Spleen (tissue), 11 donors: ENCODE measurements at regions not wholly inside any gene's neighbourhood (a gene's known extent, or its start where the extent isn't known, plus 50 kb on each side); places are given as distances from the start of the nearest gene placed in this dataset.

Experiments
- DNase-seq: peaks from one replicate; pipeline ENCODE4 v3.0.0-alpha.2; 2020
- H3K27ac ChIP-seq, 8 donors: fragments of 200-600 bp; sonication (generic) in 7 of 8; 1 replicate in 4 of 8; 2 replicates in 4 of 8; pipeline versions ENCODE4 v1.5.0 to v1.8.0; 2016 to 2021; ENCODE audit warnings: inconsistent platforms in 4 of 8, mild to moderate bottlenecking in 4 of 8, moderate library complexity in 1 of 8
- H3K27me3 ChIP-seq, 7 donors: fragments of 200-600 bp; sonication (generic) in 6 of 7; replicated peaks in 1 of 7; 1 replicate in 4 of 7; 2 replicates in 3 of 7; pipeline versions ENCODE4 v1.5.0 to v1.8.0; 2016 to 2021; ENCODE audit warnings: inconsistent platforms in 3 of 7, mild to moderate bottlenecking in 1 of 7
- H3K36me3 ChIP-seq, 6 donors: fragments of 200-600 bp; sonication (generic) in 5 of 6; 1 replicate in 4 of 6; 2 replicates in 2 of 6; pipeline versions ENCODE4 v1.5.0 to v1.8.0; 2016 to 2021; ENCODE audit warnings: inconsistent platforms in 2 of 6
- H3K4me1 ChIP-seq, 6 donors: fragments of 200-600 bp; sonication (generic) in 5 of 6; 1 replicate in 3 of 6; 2 replicates in 3 of 6; pipeline versions ENCODE4 v1.5.0 to v1.8.0; 2016 to 2021; ENCODE audit warnings: inconsistent platforms in 3 of 6
- H3K4me3 ChIP-seq, 8 donors: fragments of 200-600 bp; sonication (generic) in 7 of 8; 1 replicate in 4 of 8; 2 replicates in 4 of 8; pipeline versions ENCODE4 v1.5.0 to v1.8.0; 2016 to 2021; ENCODE audit warnings: inconsistent platforms in 4 of 8, mild to moderate bottlenecking in 4 of 8, moderate library complexity in 2 of 8
- H3K9me3 ChIP-seq, 8 donors: fragments of 200-600 bp; sonication (generic) in 7 of 8; 1 replicate in 4 of 8; 2 replicates in 4 of 8; pipeline versions ENCODE4 v1.5.0 to v1.8.0; 2016 to 2021; ENCODE audit warnings: inconsistent platforms in 4 of 8
- POLR2A ChIP-seq, 3 donors: fragments of 450-650 bp; IDR thresholded peaks; one replicate each; pipeline ENCODE4 v1.5.1; 2017; ENCODE audit warnings: antibody characterized with exemption in 3 of 3, mild to moderate bottlenecking in 1 of 3
- POLR2AphosphoS5 ChIP-seq, 3 donors: sonication (generic); formaldehyde crosslinking; IDR thresholded peaks; one replicate each; pipeline ENCODE4 v1.5.1; 2017; ENCODE audit warnings: antibody characterized with exemption in 3 of 3
- WGBS, 5 donors: extraction: QIAGEN DNeasy Blood & Tissue Kit in 3 of 5; methylation state at CpG; one replicate each; pipeline versions ENCODE4 v1.1.5 to v1.1.7; 2013 to 2018; 5-methylcytosine and 5-hydroxymethylcytosine counted together
- intact Hi-C: fragments of 100-400 bp; cut with DNase I; formaldehyde crosslinking; loops from one replicate; pipeline ENCODE4 v1.15.0; 2023; ENCODE audit warnings: low total_unique reads
- TF ChIP-seq, protein P1 (sequence below), 11 experiments: fragments of 200-600 bp in 7 of 11; fragments of 450-650 bp in 4 of 11; sonication (generic) in 4 of 11; IDR thresholded peaks in 8 of 11; conservative IDR thresholded peaks in 3 of 11; 1 replicate in 7 of 11; 2 replicates in 4 of 11; pipeline versions ENCODE4 v1.4.0 to v1.8.0; 2016 to 2021; ENCODE audit warnings: antibody characterized with exemption in 11 of 11, inconsistent platforms in 4 of 11, mild to moderate bottlenecking in 1 of 11
- donor health status: healthy with polysubstance abuse.
- donor health status: DM: no; HTN: no; CAD: no; lungs with moderate emphysema.
- donor health status: DM: no; HTN: no; CAD: no.
- donor health status: Bipolar disorder and iron deficiency.
- donor health status: healthy.
- donor health status: DM: no; HTN: no; CAD: no.
- donor health status: DM: yes; HTN: yes; CAD: no.

DNA sequence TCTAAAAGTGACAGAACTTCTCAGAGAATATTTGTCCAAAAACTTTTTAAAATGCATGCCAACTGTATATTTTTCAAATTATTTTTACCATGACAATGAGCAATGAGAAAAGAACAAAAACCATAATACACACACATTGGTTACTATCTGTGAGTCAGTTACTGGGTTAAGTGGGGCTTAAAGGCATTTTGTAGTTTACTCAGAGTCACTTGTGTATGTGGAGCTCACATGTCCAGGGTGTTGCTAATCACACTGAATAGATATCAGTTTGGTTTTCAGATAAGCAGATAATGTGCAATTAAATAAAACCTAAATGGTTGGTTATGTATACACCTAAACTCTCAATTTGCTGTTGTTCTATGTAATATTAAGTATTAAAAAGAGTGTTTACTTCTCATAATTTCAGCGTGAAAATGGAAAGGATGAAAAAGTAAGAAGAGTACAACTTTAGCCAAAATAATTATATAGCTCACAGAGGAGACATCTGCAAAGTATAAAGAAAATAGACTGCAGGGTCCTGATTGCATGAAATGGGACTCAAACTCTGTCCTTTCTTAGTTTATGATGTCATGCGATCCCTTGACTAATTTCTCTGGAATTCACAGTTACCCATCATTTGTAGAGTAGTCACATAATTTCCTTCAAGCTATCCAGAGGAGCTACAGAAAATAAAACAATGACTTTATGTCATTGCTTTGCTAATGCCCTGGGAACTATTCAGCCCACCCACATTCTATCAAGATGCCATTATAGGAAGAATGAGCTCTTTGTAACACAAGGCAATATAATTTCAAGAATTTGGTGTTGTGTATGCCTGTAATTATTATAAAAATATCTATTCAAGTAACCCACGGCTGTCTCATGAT, 388.0 kb upstream of the ZNF608 start:
- no peaks in the 10 kb centered on the region for H3K36me3 ChIP-seq
- WGBS, 5 donors: 85 to 92% (median 88%) methylated on average over 3 of the region's 3 CpGs
- DNase-seq: no peak
- intact Hi-C loops: no loop called here
- H3K27ac ChIP-seq: no peak overlapping the region
- no peaks in the 10 kb centered on the region for H3K27me3 ChIP-seq
- no peaks in the 10 kb centered on the region for H3K9me3 ChIP-seq
- no peaks in the 10 kb centered on the region for H3K4me1 ChIP-seq
- no peak for TF ChIP-seq POLR2A (IDR thresholded peaks at IDR 0.05)
- no peak for TF ChIP-seq POLR2AphosphoS5 (IDR thresholded peaks at IDR 0.05)
- TF ChIP-seq, protein P1, sequence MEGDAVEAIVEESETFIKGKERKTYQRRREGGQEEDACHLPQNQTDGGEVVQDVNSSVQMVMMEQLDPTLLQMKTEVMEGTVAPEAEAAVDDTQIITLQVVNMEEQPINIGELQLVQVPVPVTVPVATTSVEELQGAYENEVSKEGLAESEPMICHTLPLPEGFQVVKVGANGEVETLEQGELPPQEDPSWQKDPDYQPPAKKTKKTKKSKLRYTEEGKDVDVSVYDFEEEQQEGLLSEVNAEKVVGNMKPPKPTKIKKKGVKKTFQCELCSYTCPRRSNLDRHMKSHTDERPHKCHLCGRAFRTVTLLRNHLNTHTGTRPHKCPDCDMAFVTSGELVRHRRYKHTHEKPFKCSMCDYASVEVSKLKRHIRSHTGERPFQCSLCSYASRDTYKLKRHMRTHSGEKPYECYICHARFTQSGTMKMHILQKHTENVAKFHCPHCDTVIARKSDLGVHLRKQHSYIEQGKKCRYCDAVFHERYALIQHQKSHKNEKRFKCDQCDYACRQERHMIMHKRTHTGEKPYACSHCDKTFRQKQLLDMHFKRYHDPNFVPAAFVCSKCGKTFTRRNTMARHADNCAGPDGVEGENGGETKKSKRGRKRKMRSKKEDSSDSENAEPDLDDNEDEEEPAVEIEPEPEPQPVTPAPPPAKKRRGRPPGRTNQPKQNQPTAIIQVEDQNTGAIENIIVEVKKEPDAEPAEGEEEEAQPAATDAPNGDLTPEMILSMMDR (IDR thresholded peaks at IDR 0.05 in 8 of 11, conservative IDR thresholded peaks at IDR 0.05 in 3 of 11): no peak
- no peak overlapping the region for H3K4me3 ChIP-seq

DNA sequence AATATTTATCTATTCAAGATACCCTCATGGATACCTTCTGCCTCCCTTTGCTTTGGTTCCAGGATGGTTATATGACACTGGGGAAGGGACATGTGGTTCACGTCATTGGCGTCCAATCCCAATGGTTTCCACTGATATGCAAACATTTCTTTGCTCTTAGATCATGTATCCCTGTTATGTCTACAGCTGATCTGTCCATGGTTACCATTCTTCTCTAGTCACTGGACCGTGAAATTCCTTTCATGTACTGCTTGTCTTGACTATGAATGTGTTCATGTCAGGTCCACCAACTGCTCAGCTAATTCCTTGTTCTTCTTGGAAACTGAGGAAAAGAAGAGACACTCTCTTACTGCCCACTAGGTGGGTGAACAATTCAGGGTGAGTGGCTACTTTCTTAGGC, 391.1 kb upstream of the ZNF608 start:
- Histone ChIP-seq H3K4me1 (no peaks in the 10 kb centered on the region), H3K9me3 (no peaks in the 10 kb centered on the region), H3K4me3 (no peak overlapping the region), H3K36me3 (no peaks in the 10 kb centered on the region), H3K27me3 (no peaks in the 10 kb centered on the region), H3K27ac (no peak overlapping the region)
- intact Hi-C loops: no loop called here
- TF ChIP-seq POLR2AphosphoS5 (IDR thresholded peaks at IDR 0.05) (no peak), POLR2A (IDR thresholded peaks at IDR 0.05) (no peak)
- TF ChIP-seq, protein P1 (IDR thresholded peaks at IDR 0.05 in 8 of 11, conservative IDR thresholded peaks at IDR 0.05 in 3 of 11): no peak
- WGBS, 5 donors: 76 to 97% (median 95%) methylated on average over 3 of the region's 3 CpGs
- no peak for DNase-seq

DNA sequence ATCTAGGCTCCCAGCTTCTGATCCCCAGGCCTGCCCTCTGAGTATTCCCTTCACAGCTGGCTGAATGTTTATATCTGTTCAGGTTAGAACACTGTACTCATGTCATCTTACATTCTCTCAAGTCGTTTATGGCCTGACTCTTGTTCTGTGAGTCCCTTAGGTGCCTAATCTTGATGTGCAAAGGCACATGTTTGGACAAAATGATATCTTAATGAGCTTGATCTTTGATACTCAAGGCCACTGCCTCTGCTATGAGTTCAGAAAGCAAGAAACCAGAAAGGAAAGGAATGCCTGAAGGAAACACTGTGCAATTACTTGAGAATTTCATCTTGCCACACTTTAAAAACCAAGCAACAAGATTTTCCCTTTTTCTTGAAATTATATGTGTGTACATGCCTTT, 391.8 kb upstream of the ZNF608 start:
- Histone ChIP-seq H3K9me3 (no peaks in the 10 kb centered on the region), H3K36me3 (no peaks in the 10 kb centered on the region), H3K27ac (no peak overlapping the region), H3K4me3 (no peak overlapping the region), H3K27me3 (no peaks in the 10 kb centered on the region), H3K4me1 (no peaks in the 10 kb centered on the region)
- intact Hi-C loops: no loop called here
- TF ChIP-seq POLR2AphosphoS5 (IDR thresholded peaks at IDR 0.05) (no peak), POLR2A (IDR thresholded peaks at IDR 0.05) (no peak)
- TF ChIP-seq, protein P1 (IDR thresholded peaks at IDR 0.05 in 8 of 11, conservative IDR thresholded peaks at IDR 0.05 in 3 of 11): no peak
- DNase-seq: no peak
- WGBS, 5 donors: 57 to 79% (median 68%) methylated on average over 1 of the region's 1 CpG

DNA sequence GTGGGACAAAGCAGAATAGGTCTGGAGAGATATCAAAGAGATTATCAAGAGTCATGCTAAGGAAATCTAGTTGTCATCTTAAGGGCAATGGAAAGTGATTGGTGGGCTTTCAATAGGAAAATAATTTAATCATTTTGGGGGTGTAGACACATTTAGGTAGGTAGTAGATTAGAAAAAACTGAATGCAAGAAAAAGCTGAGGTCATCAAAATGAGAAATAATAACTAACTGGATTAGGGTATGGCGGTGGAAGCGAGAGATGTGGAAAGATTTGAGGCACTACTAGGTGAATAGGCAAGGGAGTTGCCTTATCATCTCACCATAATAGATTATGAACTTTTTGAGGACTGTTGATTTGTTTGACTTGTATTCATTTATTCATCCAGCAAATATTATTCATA, 393.2 kb upstream of the ZNF608 start:
- Histone ChIP-seq H3K4me3 (no peak overlapping the region), H3K27ac (no peak overlapping the region), H3K36me3 (no peaks in the 10 kb centered on the region), H3K9me3 (no peaks in the 10 kb centered on the region), H3K4me1 (no peaks in the 10 kb centered on the region), H3K27me3 (no peaks in the 10 kb centered on the region)
- TF ChIP-seq, protein P1 (IDR thresholded peaks at IDR 0.05 in 8 of 11, conservative IDR thresholded peaks at IDR 0.05 in 3 of 11): no peak
- TF ChIP-seq POLR2AphosphoS5 (IDR thresholded peaks at IDR 0.05) (no peak), POLR2A (IDR thresholded peaks at IDR 0.05) (no peak)
- 91 to 100% (median 95%) methylated on average over 2 of the region's 2 CpGs for WGBS, 5 donors
- DNase-seq: no peak
- intact Hi-C loops: no loop called here
